ENCODE measurements at regions not wholly inside any gene's neighbourhood (a gene's known extent, or its start where the extent isn't known, plus 50 kb on each side); places are given as distances from the start of the nearest gene placed in this dataset.

GRCh38 chr7:145016068-145016467, 180.2 kb upstream of the TPK1 start:
- Histone ChIP-seq H3K9me3 (replicated peaks; ENCODE audit: control insufficient read depth, insufficient read depth, low read length) (no peaks in the 10 kb centered on the region), H3K4me3 (no peak overlapping the region), H3K9ac (ENCODE audit: control insufficient read depth, insufficient read depth, low read length) (no peak overlapping the region), H3K27ac (ENCODE audit: control insufficient read depth, insufficient read depth) (no peak overlapping the region), H3K4me2 (ENCODE audit: control insufficient read depth, insufficient read depth) (no peak overlapping the region), H3K27me3 (replicated peaks in 1 of 2; ENCODE audit: control insufficient read depth in 2 of 2, insufficient read depth in 2 of 2, low read length in 1 of 2) (no peaks in the 10 kb centered on the region), H3K79me2 (ENCODE audit: control insufficient read depth, insufficient read depth, low read length) (no peaks in the 10 kb centered on the region), H3K4me1 (ENCODE audit: control insufficient read depth, insufficient read depth, low read length) (no peaks in the 10 kb centered on the region), H3K36me3 (ENCODE audit: control insufficient read depth in 2 of 2, insufficient read depth in 2 of 2, low read length in 1 of 2) (no peaks in the 10 kb centered on the region), H4K20me1 (ENCODE audit: control insufficient read depth, insufficient read depth) (no peaks in the 10 kb centered on the region), H2AFZ (ENCODE audit: control insufficient read depth, low read depth, low read length) (no peak overlapping the region)
- ChIA-PET SMC1A (ENCODE audit: uncharacterized antibody, unreplicated experiment) (no interaction called here), RAD21 (ENCODE audit: unreplicated experiment) (no interaction called here), CTCF (interaction anchor here (2.1 kb wide), 1 partner anchor 21 kb away, joined by 9 read pairs; no protein-coding TSS in a partner anchor), POLR2A (no interaction called here)
- intact Hi-C loops (cut with micrococcal nuclease; ENCODE audit: unreplicated experiment), result no loop called here
- DNase-seq (ENCODE audit: low read depth, low spot score) (no peak), ATAC-seq (no peak), FAIRE-seq (no peak)
- in situ Hi-C loops (cut with MboI), result no loop called here
- WGBS (ENCODE audit: insufficient coverage, insufficient replicate concordance, low lambda C conversion rate, missing lambda C conversion rate), result 37% methylated on average over 3 of the region's 3 CpGs
- TF ChIP-seq IKZF1 (conservative IDR thresholded peaks at IDR 0.05) (no peak), REST (IDR thresholded peaks at IDR 0.05; ENCODE audit: low read depth, low read length) (no peak), MTA2 (IDR thresholded peaks at IDR 0.05; ENCODE audit: low read depth) (no peak), USF1 (IDR thresholded peaks at IDR 0.05; ENCODE audit: borderline replicate concordance, extremely low read length, insufficient read depth, low read depth, low read length) (no peak), NKRF (conservative IDR thresholded peaks at IDR 0.05) (no peak), NR2C1 (IDR thresholded peaks at IDR 0.05) (no peak), ASH2L (IDR thresholded peaks at IDR 0.05; ENCODE audit: borderline replicate concordance, low read depth) (no peak), POU2F2 (IDR thresholded peaks at IDR 0.05; ENCODE audit: borderline replicate concordance, low read depth, low read length) (no peak), CBFB (IDR thresholded peaks at IDR 0.05; ENCODE audit: low read depth) (no peak)
- no TSS peak for BruUV-seq (replicated peaks)
